ENCODE measurements at regions not wholly inside any gene's neighbourhood (a gene's known extent, or its start where the extent isn't known, plus 50 kb on each side); places are given as distances from the start of the nearest gene placed in this dataset.
"Not testable (repeated sequence)": the region's sequence is repeated elsewhere in the genome, so short reads cannot be mapped to it uniquely, and the experiment has no call there.

DNA sequence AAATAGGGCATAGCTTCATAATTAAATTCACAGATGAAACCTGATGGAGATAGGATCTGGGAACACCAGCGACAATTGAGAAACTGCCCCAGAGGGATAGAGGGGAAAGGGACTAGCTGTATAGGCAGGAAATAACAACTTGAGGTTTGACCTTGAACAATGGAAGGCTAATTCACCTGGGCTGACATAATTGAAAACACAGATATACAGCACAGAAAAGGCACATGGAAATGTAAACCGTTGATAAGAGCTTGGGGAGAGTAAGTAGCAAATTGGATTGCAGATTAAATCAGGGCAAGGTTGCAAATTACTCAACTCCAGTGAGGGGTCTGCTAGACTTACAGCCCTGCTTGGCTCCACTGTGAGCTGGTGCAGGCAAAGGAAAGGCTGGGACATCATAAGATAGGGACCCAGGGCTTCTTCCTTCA, 246.7 kb downstream of the DLEU7 start:
- no peak for DNase-seq (ENCODE audit: low read depth, low spot score)

DNA sequence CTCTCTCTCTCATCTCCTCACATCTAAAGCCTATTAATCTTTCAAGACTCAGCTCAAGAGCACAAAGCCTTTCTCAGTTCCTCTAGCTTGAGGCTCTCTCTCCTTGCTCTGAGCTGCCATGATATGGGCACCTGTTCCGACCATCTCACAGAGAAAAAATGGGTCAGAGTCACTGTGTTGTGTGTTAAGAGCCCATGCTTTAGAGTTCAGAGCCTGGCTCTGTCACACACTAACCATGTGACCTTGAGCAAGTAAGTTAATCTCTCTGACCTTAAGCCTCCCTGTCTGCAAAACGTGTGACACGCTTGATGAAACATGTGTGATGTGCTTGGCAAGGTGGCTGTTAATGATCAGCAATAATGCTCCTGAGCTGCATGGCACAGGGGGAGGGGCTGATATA, 245.2 kb downstream of the DLEU7 start:
- no peak for DNase-seq (ENCODE audit: low read depth, low spot score)

DNA sequence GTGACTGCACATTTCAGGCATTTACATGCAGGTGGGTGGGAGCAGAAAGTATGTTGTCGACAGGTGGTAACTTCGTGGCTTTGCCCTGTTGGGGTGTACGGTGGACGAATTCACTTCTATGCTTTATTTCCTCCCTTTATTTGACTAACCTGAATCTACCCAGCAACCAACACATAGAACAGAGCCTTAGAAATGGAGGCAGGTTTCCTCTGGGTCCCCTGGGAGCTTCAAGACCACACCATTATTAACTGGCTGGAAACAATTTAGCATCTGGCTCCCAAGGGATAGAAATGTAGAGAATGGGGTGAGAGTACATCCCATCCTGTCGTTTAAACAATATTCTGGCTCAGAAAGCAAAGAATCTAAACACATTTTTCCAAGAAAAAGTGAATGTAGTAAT, 244.4 kb downstream of the DLEU7 start:
- DNase-seq (ENCODE audit: low read depth, low spot score): no peak

DNA sequence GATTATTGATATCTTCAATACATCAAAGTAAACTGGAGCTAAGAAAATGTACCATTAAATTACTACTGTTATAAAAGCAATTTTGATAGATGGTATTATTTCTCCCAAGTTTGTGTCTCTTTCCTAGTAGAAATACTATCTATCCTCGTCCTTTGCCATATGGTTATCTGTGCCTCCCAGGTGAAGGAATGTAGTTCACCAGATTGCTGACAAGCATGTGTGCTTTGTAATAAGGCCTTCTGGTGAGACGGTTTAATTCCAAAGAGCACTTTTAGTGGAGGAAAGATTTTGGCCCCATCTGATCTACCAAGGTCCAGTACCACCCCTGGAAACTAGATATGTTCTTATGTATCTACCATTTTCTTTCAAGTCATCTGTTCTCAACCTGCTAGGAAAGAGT, 243.6 kb downstream of the DLEU7 start:
- DNase-seq (ENCODE audit: low read depth, low spot score): no peak

DNA sequence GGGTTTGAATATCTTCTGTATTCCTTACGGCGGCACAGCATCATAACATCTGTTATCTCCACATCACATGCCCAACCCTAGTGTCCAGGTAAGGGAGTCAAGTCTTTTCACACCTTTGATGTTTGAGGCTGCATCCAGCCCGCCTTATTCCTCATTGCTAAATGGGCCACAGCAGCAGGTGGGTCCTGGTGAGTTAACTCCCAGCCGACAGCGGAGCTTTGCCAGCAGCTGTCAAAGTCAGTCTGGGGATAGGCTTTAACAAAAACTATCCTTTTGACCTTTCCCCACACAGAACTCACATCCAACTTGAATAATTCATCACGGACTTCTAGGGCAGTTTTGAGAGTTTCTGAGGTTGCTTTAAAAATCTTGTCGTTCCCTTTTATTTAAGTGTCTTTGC, 235.1 kb downstream of the DLEU7 start:
- DNase-seq (ENCODE audit: low read depth, low spot score): no peak

DNA sequence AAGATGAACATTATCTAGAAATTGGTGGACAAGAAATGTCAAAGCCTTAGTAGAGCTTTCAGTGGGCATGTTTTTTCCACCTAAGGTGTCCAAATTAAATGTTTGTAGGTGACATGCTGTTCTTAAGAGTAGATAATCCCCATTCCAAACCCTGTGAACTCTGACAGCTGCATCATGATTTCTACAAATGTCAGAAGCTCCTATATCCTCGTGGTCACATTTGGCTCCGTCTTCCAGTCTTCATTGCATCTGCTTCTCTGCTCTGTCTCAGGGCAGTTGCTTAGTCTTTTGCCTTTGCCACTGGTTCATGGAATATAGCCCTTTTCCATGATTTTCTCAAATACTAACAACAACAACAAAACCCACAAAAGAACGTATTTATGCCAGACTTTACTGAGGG, 234.5 kb downstream of the DLEU7 start:
- no peak for DNase-seq (ENCODE audit: low read depth, low spot score)

DNA sequence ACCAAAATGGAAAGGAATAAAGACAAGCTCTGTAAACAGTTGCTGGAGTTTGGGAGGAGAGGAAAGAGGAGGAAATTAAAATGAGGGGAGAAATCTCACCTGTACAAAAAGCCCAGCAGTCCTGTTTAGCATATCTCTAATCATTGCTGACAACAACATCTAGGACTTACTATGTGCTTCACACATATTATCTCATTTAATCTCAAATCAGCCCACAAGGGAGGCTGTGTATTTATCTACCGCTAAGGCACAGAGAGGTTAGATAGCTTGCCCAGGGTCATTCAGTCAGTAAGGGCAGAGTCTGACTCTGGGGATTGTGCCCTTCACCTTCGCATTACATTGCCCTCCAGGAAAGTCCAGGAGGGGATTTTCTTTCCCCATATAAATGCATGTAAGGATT, 233.3 kb downstream of the DLEU7 start:
- DNase-seq (ENCODE audit: low read depth, low spot score): no peak

DNA sequence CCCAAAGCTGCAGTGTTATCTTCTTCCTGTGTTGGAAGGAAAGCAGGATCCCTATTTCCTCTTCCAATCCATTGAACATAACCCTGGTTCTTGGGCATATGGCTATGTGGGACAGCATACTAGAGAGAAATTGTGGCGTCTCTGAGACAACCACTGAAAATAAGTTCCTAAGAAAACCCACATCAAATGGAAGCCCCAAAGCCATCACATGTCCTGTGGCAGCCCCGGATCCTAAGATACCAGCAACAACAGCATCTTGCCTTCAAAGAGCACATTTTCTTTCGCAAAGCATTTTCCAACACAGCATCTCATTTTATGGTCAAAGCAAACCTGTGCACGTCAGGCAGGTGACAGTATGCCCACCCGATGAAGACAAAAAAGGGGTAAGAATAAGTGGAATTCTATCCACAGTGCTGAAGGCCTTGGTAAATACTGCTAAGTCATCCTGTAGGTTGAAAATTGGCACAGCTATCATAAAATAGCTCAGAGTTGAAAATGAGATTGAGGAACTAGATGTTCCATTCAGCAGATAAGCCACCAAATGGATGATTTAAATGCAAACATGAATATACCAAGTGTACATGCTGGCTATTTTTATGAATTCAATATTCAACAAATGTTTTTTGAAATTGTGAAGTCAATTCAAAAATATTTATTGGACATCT, 232.2 kb downstream of the DLEU7 start:
- no peak for DNase-seq (ENCODE audit: low read depth, low spot score)

DNA sequence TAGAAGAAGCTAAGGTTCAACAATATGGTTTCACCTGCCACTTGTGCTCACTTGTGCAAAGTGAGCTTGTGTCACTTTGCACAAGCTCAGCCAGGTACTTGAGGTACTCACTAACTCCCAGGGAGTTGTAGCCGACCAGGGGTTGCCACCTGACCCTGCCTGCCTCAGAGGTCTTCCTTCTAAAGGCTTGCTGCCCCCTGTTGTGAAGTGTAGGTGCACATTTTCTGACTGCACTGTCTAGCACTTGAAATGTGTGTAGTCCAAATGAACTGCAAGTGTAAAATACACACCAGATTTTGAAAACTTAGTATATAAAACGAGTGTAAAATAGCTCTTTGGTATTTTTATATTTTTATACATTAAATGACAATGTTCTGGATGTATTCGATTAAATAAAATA, 230.8 kb downstream of the DLEU7 start:
- no peak for DNase-seq (ENCODE audit: low read depth, low spot score)

DNA sequence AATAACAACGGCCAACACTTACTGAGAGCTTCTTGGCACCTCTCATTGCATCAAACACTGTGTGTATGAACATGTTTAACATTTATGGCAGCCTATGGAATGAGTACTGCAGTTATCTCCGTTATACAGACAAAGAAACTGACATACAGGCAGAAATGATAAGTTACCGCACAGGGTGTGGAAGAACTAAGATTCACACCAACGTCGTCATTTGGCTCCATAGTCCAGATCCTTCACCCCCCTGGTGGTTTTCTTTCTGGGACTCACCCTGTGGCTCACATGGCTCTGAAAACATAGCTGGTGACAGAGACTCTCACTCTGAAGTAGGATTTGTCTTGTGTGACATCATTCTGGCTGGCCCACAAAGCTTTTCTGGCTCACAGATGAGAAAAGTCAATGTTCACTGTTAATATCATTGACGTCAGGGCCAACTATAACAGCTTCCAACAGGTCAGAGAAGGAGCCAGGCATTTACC, 230.1 kb downstream of the DLEU7 start:
- DNase-seq (ENCODE audit: low read depth, low spot score): no peak

DNA sequence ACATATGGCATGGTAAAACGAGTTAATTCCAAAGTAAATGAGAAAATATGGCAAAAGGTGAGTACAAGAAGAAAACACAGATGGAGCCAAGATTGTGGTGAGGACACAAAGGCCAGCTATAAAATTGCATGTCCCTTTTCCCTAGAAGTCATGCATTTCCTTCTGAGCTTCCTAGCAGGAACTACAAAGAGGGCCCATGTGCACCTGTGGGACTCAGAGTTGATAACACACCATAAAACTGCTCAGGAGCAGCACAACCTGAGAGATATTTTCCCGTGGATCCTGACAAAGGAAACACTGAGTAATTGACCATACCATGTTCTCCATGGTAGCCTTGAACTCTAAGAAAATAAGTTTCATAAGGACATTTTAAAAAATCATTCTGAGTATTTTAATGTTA, 228.3 kb downstream of the DLEU7 start:
- DNase-seq (ENCODE audit: low read depth, low spot score): no peak

DNA sequence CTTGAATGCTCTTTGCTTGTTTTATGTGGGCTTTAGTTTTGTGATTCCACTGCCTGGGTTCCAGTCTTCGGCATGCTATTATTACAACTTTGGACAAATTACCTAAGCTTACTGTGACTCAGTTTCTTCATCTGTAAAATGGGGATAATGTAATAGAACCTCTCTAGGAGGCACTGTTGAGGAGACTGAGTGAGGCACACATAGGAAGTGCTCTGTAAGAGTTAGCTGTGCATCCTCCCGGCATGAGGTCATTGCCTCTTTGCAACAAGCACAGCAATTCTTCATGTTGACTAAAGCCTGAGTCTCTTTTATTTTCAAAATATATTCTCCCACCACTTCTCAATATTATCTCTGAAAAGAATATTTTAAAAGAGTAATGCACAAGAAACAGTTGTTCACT, 227.4 kb downstream of the DLEU7 start:
- no peak for DNase-seq (ENCODE audit: low read depth, low spot score)

DNA sequence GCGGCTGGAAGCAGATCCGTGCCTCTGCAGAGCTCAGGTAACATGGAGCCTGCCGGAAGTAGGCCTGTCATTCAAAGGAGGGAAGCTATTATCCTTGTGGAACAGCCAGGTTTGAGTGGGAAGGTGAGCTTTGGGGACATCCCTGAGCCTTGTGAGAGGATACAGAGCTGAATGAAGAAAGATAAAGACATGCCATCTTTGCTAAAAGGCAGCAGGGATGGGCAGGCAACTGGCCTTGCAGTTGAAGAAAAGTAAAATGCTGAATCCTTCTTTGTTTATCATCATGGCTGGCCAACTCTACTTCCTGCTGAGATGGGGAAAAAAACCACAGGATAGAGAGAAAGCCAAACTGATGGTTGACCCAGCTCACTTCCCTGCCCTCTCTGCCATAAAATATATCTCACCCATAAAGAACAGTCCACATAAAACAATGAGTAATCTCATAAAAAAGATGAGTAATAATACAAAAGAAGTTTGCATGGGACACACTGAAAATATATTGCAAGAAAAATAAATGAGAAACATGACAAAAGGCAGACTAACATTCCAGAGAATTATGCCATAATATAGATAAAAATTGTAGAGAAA, 226.3 kb downstream of the DLEU7 start:
- DNase-seq (ENCODE audit: low read depth, low spot score): no peak

DNA sequence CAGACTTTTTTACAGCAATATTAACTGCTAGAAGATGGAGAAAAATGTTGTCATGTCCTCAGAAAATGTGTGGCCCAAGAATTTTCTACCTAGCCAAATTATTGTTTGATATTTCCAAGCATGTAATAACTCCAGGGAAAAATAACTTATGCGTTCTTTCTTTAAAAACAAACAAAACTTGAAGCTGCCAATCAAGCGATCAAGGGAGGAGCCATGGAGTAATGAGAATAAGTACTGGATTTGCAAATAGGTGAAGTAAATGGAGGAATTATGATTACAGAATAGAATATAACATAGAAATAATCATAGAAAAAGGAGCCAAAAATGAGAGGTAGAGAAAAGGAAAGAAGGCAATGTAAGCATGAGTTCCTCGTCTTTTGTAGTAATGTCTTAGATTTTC, 225.3 kb downstream of the DLEU7 start:
- DNase-seq (ENCODE audit: low read depth, low spot score): no peak

DNA sequence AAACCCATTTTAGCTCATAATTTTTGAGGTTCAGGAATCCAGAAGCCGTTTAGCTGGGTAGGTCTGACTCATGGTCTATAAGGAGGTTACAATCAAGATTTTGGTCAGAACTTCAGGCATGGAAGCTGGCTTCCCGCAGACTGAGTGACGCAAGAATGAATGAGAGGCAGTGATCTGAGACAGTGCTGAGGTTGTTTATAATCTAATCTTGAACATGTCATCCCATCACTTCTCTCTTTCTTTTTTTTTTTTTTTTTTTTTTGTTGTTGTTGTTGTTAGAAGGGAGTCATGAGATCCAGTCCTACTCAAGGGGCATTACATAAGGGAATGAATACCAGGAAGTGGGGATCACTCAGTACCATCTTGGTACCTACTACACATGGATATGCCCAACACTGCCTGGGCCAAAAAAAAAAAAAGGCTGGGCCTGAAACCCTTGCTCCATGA, 217.4 kb downstream of the DLEU7 start:
- no peak for DNase-seq (ENCODE audit: low read depth, low spot score)

DNA sequence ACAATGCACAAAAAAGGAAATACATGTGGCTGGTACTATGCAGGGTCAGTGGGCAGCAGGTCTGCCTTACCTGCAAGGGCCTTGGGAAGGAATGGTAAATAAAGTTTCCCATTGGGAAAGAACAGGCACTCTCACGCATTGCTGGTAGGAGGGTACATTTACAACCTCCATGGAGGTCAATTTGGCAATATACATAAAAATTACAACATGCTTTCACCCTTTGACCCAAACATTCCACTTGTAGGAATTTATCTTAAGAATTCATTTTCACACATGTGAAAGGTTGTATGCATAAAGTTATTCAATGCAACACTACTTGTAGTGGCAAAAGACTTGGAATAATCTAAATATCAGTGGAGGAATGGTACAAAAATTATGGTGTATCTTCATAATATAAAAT, 216.4 kb downstream of the DLEU7 start:
- no peak for DNase-seq (ENCODE audit: low read depth, low spot score)

DNA sequence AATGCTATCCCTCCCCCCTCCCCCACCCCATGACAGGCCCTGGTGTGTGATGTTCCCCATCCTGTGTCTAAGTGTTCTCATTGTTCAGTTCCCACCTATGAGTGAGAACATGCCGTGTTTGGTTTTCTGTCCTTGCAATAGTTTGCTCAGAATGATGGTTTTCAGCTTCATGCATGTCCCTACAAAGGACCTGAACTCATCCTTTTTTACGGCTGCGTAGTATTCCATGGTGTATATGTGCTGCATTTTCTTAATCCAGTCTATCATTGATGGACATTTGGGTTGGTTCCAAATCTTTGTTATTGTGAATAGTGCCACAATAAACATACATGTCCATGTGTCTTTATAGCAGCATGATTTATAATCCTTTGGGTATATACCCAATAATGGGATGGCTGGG, 215.0 kb downstream of the DLEU7 start:
- not testable (repeated sequence) for DNase-seq (ENCODE audit: low read depth, low spot score)

DNA sequence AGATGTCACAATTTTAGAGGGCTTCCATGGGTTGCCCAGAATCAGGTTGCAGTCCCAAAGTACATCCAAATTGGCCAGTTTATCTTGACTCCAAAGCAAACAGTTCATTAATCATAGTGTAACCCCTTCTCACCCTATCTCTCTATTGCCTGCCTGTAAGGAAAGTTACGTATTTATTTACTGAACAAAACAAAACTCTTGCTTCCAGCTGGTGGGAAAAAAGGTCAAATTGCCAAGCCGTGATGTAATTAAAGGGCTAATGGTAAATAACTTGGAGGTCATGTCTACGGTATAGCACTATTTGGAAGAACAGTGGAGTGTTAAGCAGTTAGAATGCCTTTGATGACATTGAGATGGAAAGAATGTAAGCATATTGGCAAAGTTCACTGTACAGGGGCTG, 214.0 kb downstream of the DLEU7 start:
- no peak for DNase-seq (ENCODE audit: low read depth, low spot score)

DNA sequence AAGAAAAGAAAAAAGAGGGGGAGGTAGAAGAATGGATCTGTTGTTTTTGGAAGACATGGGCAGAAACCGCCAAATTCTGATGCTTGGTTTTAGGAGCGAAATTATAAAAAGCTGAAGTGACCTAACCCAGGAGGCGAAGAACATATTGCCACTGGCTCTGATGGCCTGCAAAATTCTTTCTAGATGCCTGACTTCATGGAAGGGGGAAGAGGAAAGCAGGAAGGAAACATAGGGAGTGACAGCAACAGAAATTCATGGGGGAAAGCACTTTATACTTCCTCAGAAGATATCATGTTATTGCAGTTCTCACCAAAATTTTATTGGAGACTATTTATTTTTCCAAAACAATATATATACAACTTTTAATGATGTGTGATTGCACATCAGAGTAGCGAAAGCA, 213.5 kb downstream of the DLEU7 start:
- DNase-seq (ENCODE audit: low read depth, low spot score): no peak

DNA sequence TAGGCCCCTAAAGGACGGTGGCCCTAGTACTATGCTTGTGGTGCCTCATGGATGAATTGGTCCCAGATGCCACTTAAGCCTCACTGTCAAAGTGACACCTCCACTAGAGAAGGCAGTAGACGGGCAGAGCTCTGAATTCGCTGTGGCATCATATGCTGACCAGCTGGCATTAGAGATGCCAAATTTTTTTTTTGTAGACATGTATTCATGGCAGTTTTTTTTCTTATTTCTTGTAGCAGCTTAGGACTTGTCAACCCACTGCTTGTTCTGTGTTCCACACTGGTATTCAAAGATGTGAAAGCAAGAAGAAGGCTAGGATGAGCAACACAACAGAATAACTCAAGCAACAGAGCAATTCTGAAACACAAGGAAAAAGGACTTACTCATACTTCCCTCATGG, 212.5 kb downstream of the DLEU7 start:
- no peak for DNase-seq (ENCODE audit: low read depth, low spot score)

DNA sequence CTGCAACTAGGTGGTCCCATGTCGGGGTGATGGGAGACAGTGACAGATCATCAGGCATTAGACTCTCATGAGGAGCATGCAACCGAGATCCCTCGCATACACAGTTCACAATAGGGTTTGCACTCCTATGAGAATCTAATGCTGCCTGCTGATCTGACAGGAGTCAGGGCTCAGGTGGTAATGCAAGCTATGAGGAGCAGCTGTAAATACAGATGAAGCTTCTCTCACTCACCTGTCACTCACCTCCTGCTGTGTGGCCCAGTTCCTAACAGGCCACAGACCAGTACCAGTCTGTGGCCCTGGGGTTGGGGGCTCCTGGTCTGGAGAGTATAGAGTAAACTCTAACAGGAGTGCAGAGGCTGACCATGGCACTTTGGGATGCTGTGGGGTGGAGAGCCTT, 209.2 kb downstream of the DLEU7 start:
- DNase-seq (ENCODE audit: low read depth, low spot score): no peak

DNA sequence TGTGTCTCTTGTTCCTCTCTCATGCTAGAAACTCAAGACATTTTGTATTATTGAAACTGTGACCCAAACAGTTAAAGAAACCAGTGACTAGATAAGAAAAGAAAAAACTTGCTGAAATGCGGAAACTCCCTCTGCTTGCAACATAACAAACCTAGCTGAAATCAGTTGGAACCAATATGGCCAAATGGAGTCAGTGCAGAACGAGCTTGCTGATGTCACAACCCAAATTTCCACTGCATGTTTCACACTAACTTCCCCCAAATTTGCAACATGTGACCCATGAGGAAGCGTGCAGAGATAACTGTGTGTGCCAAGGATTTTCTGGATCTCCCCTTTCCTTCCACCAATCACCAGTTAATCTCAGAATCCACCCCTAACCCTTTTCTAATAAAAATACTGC, 208.0 kb downstream of the DLEU7 start:
- no peak for DNase-seq (ENCODE audit: low read depth, low spot score)

DNA sequence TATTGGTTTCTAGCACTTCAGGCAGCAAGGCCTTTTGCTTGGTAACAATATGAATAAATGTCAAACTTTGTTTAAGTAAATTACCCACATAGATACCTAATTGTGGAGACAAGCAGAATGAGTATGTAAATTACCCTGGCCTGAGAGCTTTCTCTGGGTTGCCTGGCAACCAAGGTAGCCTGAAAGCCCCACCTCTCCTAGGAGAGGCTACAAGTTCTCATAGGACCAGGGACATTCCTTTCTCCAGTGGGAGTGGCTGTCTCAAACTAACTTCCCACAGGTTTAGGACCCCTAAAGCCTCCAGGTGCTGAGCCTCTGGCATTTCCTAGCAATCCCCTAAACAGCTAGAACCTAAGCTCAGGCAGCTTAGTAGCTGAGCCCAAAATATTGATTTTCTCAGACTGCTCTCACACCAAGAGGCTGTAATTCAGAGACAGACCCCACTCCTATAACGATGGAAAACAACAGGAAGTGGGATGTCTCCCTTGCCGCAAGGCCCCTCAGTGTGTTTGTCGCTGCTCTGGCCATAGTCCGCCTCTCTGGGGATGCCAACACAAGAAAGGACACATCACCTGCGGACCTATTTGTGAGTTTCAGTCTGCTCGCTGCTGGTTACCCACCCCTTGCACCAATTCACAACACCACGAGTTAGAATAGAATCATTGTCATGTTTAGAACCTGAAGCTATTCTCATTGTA, 207.3 kb downstream of the DLEU7 start:
- peak; percentile 75 for DNase-seq (ENCODE audit: low read depth, low spot score)

Data from iPS DF 19.7 (cell line).